22Rv1 (cell line): ENCODE measurements at regions not wholly inside any gene's neighbourhood (a gene's known extent, or its start where the extent isn't known, plus 50 kb on each side); places are given as distances from the start of the nearest gene placed in this dataset.

ENCODE experiments used
- H3K27ac ChIP-seq: fragments of 450-650 bp; 2 replicates; pipeline ENCODE4 v1.5.1; 2017
- ZFX ChIP-seq: fragments of 450-650 bp; IDR thresholded peaks from 2 replicates; pipeline ENCODE4 v1.6.1; 2017; ENCODE audit warnings: antibody characterized with exemption, borderline replicate concordance
- TF ChIP-seq, protein P1 (sequence below): fragments of 450-650 bp; IDR thresholded peaks from 2 replicates; pipeline ENCODE4 v1.5.1; 2017; ENCODE audit warnings: mild to moderate bottlenecking

DNA sequence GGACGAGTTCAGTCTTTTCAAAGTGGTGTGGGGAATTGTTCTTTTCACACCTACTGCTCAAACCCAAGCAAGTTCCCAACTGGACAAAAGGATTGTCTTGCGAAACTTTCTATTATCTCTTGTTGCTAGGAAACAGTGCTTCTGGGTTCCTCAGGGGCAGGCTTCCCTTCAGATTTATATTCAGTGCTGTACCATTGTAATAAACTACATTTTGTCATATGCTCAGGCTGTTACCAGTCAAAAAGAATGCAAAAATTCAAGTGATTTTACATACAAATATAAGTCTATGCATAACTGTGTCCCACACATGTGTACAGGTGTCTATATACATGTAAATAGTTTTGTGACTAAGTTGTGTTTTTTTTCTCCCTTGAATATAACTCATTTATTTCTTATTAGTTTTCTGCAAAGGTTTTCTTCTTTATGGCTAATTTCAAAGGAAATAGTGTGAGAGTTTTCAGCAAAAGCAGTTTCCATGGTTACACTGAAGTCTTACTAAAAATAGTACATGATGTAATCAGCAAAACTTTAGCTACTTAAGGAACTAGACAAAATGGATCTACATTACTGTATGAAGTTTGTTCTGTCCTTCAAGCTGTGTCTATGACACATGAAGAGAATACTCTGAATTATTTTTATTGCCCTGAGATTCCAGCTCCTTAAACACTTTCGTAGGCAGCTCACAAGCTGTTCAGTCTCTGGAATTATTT lies 430.2 kb upstream of the TMPO start:
- no peak for TF ChIP-seq ZFX
- TF ChIP-seq, protein P1, sequence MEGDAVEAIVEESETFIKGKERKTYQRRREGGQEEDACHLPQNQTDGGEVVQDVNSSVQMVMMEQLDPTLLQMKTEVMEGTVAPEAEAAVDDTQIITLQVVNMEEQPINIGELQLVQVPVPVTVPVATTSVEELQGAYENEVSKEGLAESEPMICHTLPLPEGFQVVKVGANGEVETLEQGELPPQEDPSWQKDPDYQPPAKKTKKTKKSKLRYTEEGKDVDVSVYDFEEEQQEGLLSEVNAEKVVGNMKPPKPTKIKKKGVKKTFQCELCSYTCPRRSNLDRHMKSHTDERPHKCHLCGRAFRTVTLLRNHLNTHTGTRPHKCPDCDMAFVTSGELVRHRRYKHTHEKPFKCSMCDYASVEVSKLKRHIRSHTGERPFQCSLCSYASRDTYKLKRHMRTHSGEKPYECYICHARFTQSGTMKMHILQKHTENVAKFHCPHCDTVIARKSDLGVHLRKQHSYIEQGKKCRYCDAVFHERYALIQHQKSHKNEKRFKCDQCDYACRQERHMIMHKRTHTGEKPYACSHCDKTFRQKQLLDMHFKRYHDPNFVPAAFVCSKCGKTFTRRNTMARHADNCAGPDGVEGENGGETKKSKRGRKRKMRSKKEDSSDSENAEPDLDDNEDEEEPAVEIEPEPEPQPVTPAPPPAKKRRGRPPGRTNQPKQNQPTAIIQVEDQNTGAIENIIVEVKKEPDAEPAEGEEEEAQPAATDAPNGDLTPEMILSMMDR, result no peak
- H3K27ac ChIP-seq, result no peak overlapping the region

DNA sequence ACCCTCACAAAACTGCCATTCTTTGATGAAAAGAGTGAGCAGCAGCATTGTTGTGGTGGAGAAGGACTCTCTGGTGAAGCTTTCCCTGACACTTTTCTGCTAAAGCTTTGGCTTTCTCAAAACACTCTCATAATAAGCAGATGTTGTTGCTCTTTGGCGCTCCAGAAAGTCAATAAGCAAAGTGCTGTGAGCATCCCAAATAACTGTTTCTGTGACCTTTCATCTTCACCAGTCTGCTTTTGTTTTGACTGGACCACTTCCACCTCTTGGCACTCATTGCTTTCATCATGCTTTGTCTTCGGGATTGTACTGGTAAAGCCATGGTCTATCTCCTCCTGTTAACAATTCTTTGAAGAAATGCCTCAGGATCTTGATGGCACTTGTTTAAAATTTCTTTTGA lies 424.7 kb upstream of the TMPO start:
- H3K27ac ChIP-seq, result no peak overlapping the region
- TF ChIP-seq ZFX, result no peak
- TF ChIP-seq, protein P1, result no peak

- H3K27ac ChIP-seq, result no peak overlapping the region
- TF ChIP-seq, protein P1, result no peak
- TF ChIP-seq ZFX, result no peak
Measured at GRCh38 chr12:98096436-98096835, 419.0 kb upstream of the TMPO start.

- no peak overlapping the region for H3K27ac ChIP-seq
- TF ChIP-seq, protein P1, result no peak
- TF ChIP-seq ZFX, result no peak
Measured at GRCh38 chr12:98106031-98106683, 409.2 kb upstream of the TMPO start.

GRCh38 chr12:98109266-98109665 lies 406.1 kb upstream of the TMPO start:
- TF ChIP-seq, protein P1, result no peak
- no peak for TF ChIP-seq ZFX
- no peak overlapping the region for H3K27ac ChIP-seq

DNA sequence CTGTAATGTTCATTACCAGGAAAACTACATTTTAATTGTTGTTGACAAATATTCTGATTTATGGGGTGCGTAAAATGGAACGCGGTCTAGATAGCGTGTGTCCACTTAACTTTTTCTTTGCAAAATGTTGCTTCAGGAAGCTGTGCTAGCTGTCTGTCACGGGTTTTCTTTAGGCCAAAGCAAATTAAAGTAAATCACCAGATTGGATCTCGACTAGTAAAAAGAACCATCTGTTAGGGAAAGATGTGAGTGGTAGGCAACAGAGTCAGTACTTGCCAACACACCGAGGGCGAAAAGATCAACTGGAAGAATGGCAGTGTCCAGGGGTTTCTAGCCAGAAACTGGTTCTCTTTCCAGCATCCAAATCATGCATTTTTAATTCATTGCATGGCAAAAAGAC lies 404.9 kb upstream of the TMPO start:
- TF ChIP-seq, protein P1, result no peak
- no peak for TF ChIP-seq ZFX
- H3K27ac ChIP-seq, result no peak overlapping the region

GRCh38 chr12:98113548-98113947 lies 401.8 kb upstream of the TMPO start:
- H3K27ac ChIP-seq, result no peak overlapping the region
- TF ChIP-seq, protein P1, result no peak
- TF ChIP-seq ZFX, result no peak
